GM12878 (cell line): ENCODE measurements at regions not wholly inside any gene's neighbourhood (a gene's known extent, or its start where the extent isn't known, plus 50 kb on each side); places are given as distances from the start of the nearest gene placed in this dataset.

Source experiments
- ATAC-seq: fragments of 200-7000 bp; cut with Tn5 transposase; 3 replicates; pipeline ENCODE4 v1.9.1; 2020; ENCODE audit warnings: mild to moderate bottlenecking, moderate library complexity
- BruUV-seq: library from RNA; stranded (reverse); fragments of 400-500 nt; replicated peaks from 2 replicates; lab custom pipeline; 2021; lab: Mats Ljungman, UMichigan
- CTCF ChIA-PET: fragments of 300-600 bp; sonication (Branson Sonifier 250); formaldehyde crosslinking; extraction: SDS; loops from one replicate; lab custom pipeline; 2021; ENCODE audit warnings: inconsistent platforms; lab: Yijun Ruan, JAX
- POLR2A ChIA-PET: fragments of 350-600 bp; formaldehyde crosslinking; extraction: SDS; loops from one replicate; lab custom pipeline; 2021; ENCODE audit warnings: inconsistent platforms; lab: Charles Lee
- RAD21 ChIA-PET: fragments of 300-600 bp; sonication (Branson Sonifier 250); formaldehyde crosslinking; loops from one replicate; lab custom pipeline; 2023; ENCODE audit warnings: antibody characterized with exemption; ENCODE audit not compliant: unreplicated experiment; lab: Charles Lee
- SMC1A ChIA-PET: fragments of 300-600 bp; sonication (Branson Sonifier 250); formaldehyde crosslinking; loops from one replicate; lab custom pipeline; 2023; ENCODE audit not compliant: unreplicated experiment, uncharacterized antibody; lab: Charles Lee
- DNase-seq: peaks from one replicate; pipeline ENCODE4 v3.0.0-alpha.2; 2011; ENCODE audit warnings: low read depth, low spot score
- FAIRE-seq: peaks from 3 replicates; lab custom pipeline; 2011; peaks lifted over from hg19 to GRCh38; lab: Jason Lieb, UNC
- H2AFZ ChIP-seq: 2 replicates; pipeline ENCODE4 v1.6.0; 2011; ENCODE audit warnings: low read depth, low read length, control low read depth; ENCODE audit not compliant: control insufficient read depth
- H3K27ac ChIP-seq: 2 replicates; pipeline ENCODE4 v1.5.1; 2011; ENCODE audit warnings: control low read depth; ENCODE audit not compliant: control insufficient read depth, insufficient read depth
- H3K27me3 ChIP-seq, 2 experiments: replicated peaks in 1 of 2; 2 replicates each; pipeline versions ENCODE4 v1.6.0 to v1.6.1; 2011; ENCODE audit warnings: low read length in 1 of 2; ENCODE audit not compliant: control insufficient read depth in 2 of 2, insufficient read depth in 2 of 2
- H3K36me3 ChIP-seq, 2 experiments: 2 replicates each; pipeline ENCODE4 v1.5.1; 2011; ENCODE audit warnings: low read length in 1 of 2; ENCODE audit not compliant: control insufficient read depth in 2 of 2, insufficient read depth in 2 of 2
- H3K4me1 ChIP-seq: 2 replicates; pipeline ENCODE4 v1.6.1; 2011; ENCODE audit warnings: mild to moderate bottlenecking, low read length, moderate library complexity, mixed read lengths; ENCODE audit not compliant: control insufficient read depth, insufficient read depth
- H3K4me2 ChIP-seq: 2 replicates; pipeline ENCODE4 v1.6.0; 2011; ENCODE audit warnings: control low read depth; ENCODE audit not compliant: control insufficient read depth, insufficient read depth
- H3K4me3 ChIP-seq: fragments of 200-600 bp; sonication (generic); 2 replicates; pipeline ENCODE4 v1.5.1; 2016
- H3K79me2 ChIP-seq: 2 replicates; pipeline ENCODE4 v1.6.0; 2011; ENCODE audit warnings: low read length; ENCODE audit not compliant: control insufficient read depth, insufficient read depth
- H3K9ac ChIP-seq: 2 replicates; pipeline ENCODE4 v1.8.0; 2011; ENCODE audit warnings: low read length, control low read depth, mixed read lengths; ENCODE audit not compliant: control insufficient read depth, insufficient read depth
- H3K9me3 ChIP-seq: replicated peaks from 3 replicates; pipeline ENCODE4 v1.5.1; 2011; ENCODE audit warnings: mild to moderate bottlenecking, low read length; ENCODE audit not compliant: control insufficient read depth, insufficient read depth
- H4K20me1 ChIP-seq: 2 replicates; pipeline ENCODE4 v1.6.0; 2011; ENCODE audit not compliant: control insufficient read depth, insufficient read depth
- CEBPB ChIP-seq, 2 experiments: fragments of 150-350 bp in 1 of 2; IDR thresholded peaks; 2 replicates each; pipeline ENCODE4 v1.6.1; 2012 to 2014; ENCODE audit warnings: low read depth in 2 of 2, low read length in 2 of 2, borderline replicate concordance in 1 of 2, inconsistent platforms in 1 of 2
- FOXK2 ChIP-seq: fragments of 450-650 bp; IDR thresholded peaks from 2 replicates; pipeline ENCODE4 v1.6.1; 2017; ENCODE audit warnings: mild to moderate bottlenecking, moderate library complexity
- NFIC ChIP-seq: IDR thresholded peaks from 2 replicates; pipeline ENCODE4 v1.6.1; 2012; ENCODE audit warnings: low read depth, mild to moderate bottlenecking, inconsistent platforms, low read length, moderate library complexity
- POLR2AphosphoS5 ChIP-seq: IDR thresholded peaks from 2 replicates; pipeline ENCODE4 v1.6.1; 2011; ENCODE audit warnings: mild to moderate bottlenecking, low read length, inconsistent platforms
- YY1 ChIP-seq: IDR thresholded peaks from 2 replicates; pipeline ENCODE4 v1.6.1; 2011; ENCODE audit warnings: low read depth, mild to moderate bottlenecking, low read length
- ZNF207 ChIP-seq: fragments of 450-650 bp; IDR thresholded peaks from 2 replicates; pipeline ENCODE4 v1.6.1; 2014; ENCODE audit warnings: antibody characterized with exemption, mild to moderate bottlenecking, borderline replicate concordance
- WGBS: methylation state at CpG from one replicate; pipeline ENCODE4 v1.1.6; 2016; ENCODE audit warnings: low lambda C conversion rate; ENCODE audit not compliant: insufficient replicate concordance, insufficient coverage; ENCODE audit errors: missing lambda C conversion rate; 5-methylcytosine and 5-hydroxymethylcytosine counted together
- in situ Hi-C: fragments of 300-500 bp; cut with MboI; formaldehyde crosslinking; loops from 9 replicates; pipeline ENCODE4 v1.14.3; 2018; ENCODE audit warnings: mixed read lengths
- intact Hi-C: fragments of 100-400 bp; cut with micrococcal nuclease; formaldehyde crosslinking; loops from one replicate; pipeline ENCODE4 v1.14.2; 2022; ENCODE audit not compliant: unreplicated experiment
- TF ChIP-seq, protein P1 (sequence below): fragments of 450-650 bp; IDR thresholded peaks from 2 replicates; pipeline ENCODE4 v1.6.1; 2018; ENCODE audit warnings: borderline replicate concordance, mild to moderate bottlenecking; ENCODE audit not compliant: partially characterized antibody
- TF ChIP-seq, protein P2 (sequence below), 3 experiments: IDR thresholded peaks in 2 of 3; conservative IDR thresholded peaks in 1 of 3; 2 replicates each; pipeline ENCODE4 v1.5.1; 2011; ENCODE audit warnings: low read depth in 3 of 3, low read length in 3 of 3, mild to moderate bottlenecking in 3 of 3, control low read depth in 2 of 3, moderate library complexity in 2 of 3, inconsistent platforms in 1 of 3, mixed read lengths in 1 of 3; ENCODE audit not compliant: control insufficient read depth in 2 of 3, insufficient read depth in 1 of 3; ENCODE audit errors: extremely low read depth in 1 of 3

- RAD21 ChIA-PET: no interaction called here
- SMC1A ChIA-PET: no interaction called here
- no peaks in the 10 kb centered on the region for H3K27me3 ChIP-seq
- CTCF ChIA-PET: no interaction called here
- no peak overlapping the region for H2AFZ ChIP-seq
- no peaks in the 10 kb centered on the region for H3K36me3 ChIP-seq
- WGBS: 0% methylated on average over 1 of the region's 1 CpG
- no peak for DNase-seq
- H3K9me3 ChIP-seq: no peaks in the 10 kb centered on the region
- H3K4me3 ChIP-seq: no peak overlapping the region
- H4K20me1 ChIP-seq: no peaks in the 10 kb centered on the region
- TF ChIP-seq, protein P1, sequence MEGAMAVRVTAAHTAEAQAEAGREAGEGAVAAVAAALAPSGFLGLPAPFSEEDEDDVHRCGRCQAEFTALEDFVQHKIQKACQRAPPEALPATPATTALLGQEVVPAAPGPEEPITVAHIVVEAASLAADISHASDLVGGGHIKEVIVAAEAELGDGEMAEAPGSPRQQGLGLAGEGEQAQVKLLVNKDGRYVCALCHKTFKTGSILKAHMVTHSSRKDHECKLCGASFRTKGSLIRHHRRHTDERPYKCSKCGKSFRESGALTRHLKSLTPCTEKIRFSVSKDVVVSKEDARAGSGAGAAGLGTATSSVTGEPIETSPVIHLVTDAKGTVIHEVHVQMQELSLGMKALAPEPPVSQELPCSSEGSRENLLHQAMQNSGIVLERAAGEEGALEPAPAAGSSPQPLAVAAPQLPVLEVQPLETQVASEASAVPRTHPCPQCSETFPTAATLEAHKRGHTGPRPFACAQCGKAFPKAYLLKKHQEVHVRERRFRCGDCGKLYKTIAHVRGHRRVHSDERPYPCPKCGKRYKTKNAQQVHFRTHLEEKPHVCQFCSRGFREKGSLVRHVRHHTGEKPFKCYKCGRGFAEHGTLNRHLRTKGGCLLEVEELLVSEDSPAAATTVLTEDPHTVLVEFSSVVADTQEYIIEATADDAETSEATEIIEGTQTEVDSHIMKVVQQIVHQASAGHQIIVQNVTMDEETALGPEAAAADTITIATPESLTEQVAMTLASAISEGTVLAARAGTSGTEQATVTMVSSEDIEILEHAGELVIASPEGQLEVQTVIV: no peak
- TF ChIP-seq NFIC: no peak
- TF ChIP-seq CEBPB (IDR thresholded peaks at IDR 0.05; ENCODE audit: borderline replicate concordance in 1 of 2, low read depth in 2 of 2, low read length in 2 of 2): no peak
- no peak for TF ChIP-seq FOXK2
- TF ChIP-seq, all 136 proteins: peak for 0
- BruUV-seq: no TSS peak
- ATAC-seq (no peak), FAIRE-seq (no peak)
- intact Hi-C loops (no loop called here), in situ Hi-C loops (no loop called here)
- no peaks in the 10 kb centered on the region for H3K79me2 ChIP-seq
- no peak overlapping the region for H3K9ac ChIP-seq
- H3K4me2 ChIP-seq: no peak overlapping the region
- POLR2A ChIA-PET: no interaction called here
- no peak overlapping the region for H3K27ac ChIP-seq
- H3K4me1 ChIP-seq: no peaks in the 10 kb centered on the region
These were observed 377.7 kb upstream of the CDH11 start for GRCh38 chr16:65499566-65499965.

- H3K9ac ChIP-seq: no peak overlapping the region
- no peak overlapping the region for H3K4me3 ChIP-seq
- no TSS peak for BruUV-seq
- H4K20me1 ChIP-seq: no peaks in the 10 kb centered on the region
- ChIA-PET RAD21 (no interaction called here), CTCF (no interaction called here), SMC1A (no interaction called here), POLR2A (interaction anchor here (0.5 kb wide), 1 partner anchor 1076 kb away, joined by 5 read pairs; no protein-coding TSS in a partner anchor)
- no peak overlapping the region for H3K4me2 ChIP-seq
- no peaks in the 10 kb centered on the region for H3K36me3 ChIP-seq
- ATAC-seq: no peak
- DNase-seq: no peak
- H3K79me2 ChIP-seq: no peaks in the 10 kb centered on the region
- no peaks in the 10 kb centered on the region for H3K27me3 ChIP-seq
- 24% methylated on average over 6 of the region's 6 CpGs for WGBS
- no peaks in the 10 kb centered on the region for H3K9me3 ChIP-seq
- no peak overlapping the region for H2AFZ ChIP-seq
- no peaks in the 10 kb centered on the region for H3K4me1 ChIP-seq
- in situ Hi-C loops: no loop called here
- TF ChIP-seq, protein P2, sequence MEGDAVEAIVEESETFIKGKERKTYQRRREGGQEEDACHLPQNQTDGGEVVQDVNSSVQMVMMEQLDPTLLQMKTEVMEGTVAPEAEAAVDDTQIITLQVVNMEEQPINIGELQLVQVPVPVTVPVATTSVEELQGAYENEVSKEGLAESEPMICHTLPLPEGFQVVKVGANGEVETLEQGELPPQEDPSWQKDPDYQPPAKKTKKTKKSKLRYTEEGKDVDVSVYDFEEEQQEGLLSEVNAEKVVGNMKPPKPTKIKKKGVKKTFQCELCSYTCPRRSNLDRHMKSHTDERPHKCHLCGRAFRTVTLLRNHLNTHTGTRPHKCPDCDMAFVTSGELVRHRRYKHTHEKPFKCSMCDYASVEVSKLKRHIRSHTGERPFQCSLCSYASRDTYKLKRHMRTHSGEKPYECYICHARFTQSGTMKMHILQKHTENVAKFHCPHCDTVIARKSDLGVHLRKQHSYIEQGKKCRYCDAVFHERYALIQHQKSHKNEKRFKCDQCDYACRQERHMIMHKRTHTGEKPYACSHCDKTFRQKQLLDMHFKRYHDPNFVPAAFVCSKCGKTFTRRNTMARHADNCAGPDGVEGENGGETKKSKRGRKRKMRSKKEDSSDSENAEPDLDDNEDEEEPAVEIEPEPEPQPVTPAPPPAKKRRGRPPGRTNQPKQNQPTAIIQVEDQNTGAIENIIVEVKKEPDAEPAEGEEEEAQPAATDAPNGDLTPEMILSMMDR (IDR thresholded peaks at IDR 0.05 in 2 of 3, conservative IDR thresholded peaks at IDR 0.05 in 1 of 3; ENCODE audit: control insufficient read depth in 2 of 3, extremely low read depth in 1 of 3, insufficient read depth in 1 of 3, low read depth in 3 of 3, low read length in 3 of 3): no peak
- no peak for TF ChIP-seq POLR2AphosphoS5
- TF ChIP-seq YY1: no peak
- TF ChIP-seq ZNF207: no peak
- intact Hi-C loops: no loop called here
- H3K27ac ChIP-seq: no peak overlapping the region
- no peak for FAIRE-seq
These were observed 375.7 kb upstream of the CDH11 start for GRCh38 chr16:65497571-65497970.
